WTC11 (cell line): ENCODE measurements at regions not wholly inside any gene's neighbourhood (a gene's known extent, or its start where the extent isn't known, plus 50 kb on each side); places are given as distances from the start of the nearest gene placed in this dataset.
"Not testable (repeated sequence)": the region's sequence is repeated elsewhere in the genome, so short reads cannot be mapped to it uniquely, and the experiment has no call there.

Source experiments
- ATAC-seq: fragments of 200-7000 bp; cut with Tn5 transposase; 2 replicates; pipeline ENCODE4 v1.10.0; 2021; ENCODE audit warnings: mild to moderate bottlenecking, moderate library complexity
- CTCF ChIA-PET: fragments of 300-600 bp; sonication (Branson Sonifier 250); formaldehyde crosslinking; loops from one replicate; lab custom pipeline; 2021; ENCODE audit warnings: antibody characterized with exemption; lab: Charles Lee
- POLR2A ChIA-PET: fragments of 350-600 bp; sonication (Branson Sonifier 250); formaldehyde crosslinking; loops from one replicate; lab custom pipeline; 2021; ENCODE audit warnings: antibody characterized with exemption; lab: Charles Lee
- DNase-seq: peaks from one replicate; pipeline ENCODE4 v3.0.0; 2021; ENCODE audit warnings: low spot score
- H3K27ac Mint-ChIP-seq: 2 replicates; pipeline ENCODE4 v1.8.0; 2021; ENCODE audit warnings: mixed read lengths
- H3K27me3 Mint-ChIP-seq: 2 replicates; pipeline ENCODE4 v1.8.0; 2021; ENCODE audit warnings: low read depth, mild to moderate bottlenecking, moderate library complexity, mixed read lengths
- H3K36me3 Mint-ChIP-seq: 2 replicates; pipeline ENCODE4 v1.8.0; 2021; ENCODE audit warnings: mixed read lengths
- H3K4me1 Mint-ChIP-seq: 2 replicates; pipeline ENCODE4 v1.8.0; 2022; ENCODE audit warnings: mixed read lengths
- H3K4me3 Mint-ChIP-seq: 2 replicates; pipeline ENCODE4 v1.8.0; 2021; ENCODE audit warnings: mild to moderate bottlenecking, moderate library complexity, mixed read lengths
- H3K9me3 Mint-ChIP-seq: 2 replicates; pipeline ENCODE4 v1.8.0; 2021; ENCODE audit warnings: mixed read lengths
- ATF1 ChIP-seq: sonication (generic); formaldehyde crosslinking; IDR thresholded peaks from 2 replicates; pipeline ENCODE4 v1.8.1; 2023; ENCODE audit warnings: mild to moderate bottlenecking, moderate library complexity, missing genetic modification reagents
- ATF3 ChIP-seq: sonication (generic); formaldehyde crosslinking; conservative IDR thresholded peaks from 2 replicates; pipeline ENCODE4 v1.8.1; 2022; ENCODE audit warnings: mild to moderate bottlenecking, missing genetic modification reagents
- ATF6 ChIP-seq: sonication (generic); formaldehyde crosslinking; IDR thresholded peaks from 2 replicates; pipeline ENCODE4 v1.8.1; 2023; ENCODE audit warnings: mild to moderate bottlenecking, missing genetic modification reagents
- E2F5 ChIP-seq: sonication (generic); formaldehyde crosslinking; IDR thresholded peaks from 2 replicates; pipeline ENCODE4 v1.8.1; 2022; ENCODE audit warnings: mild to moderate bottlenecking, moderate library complexity, missing genetic modification reagents
- GTF2I ChIP-seq: fragments of 250-450 bp; sonication (Bioruptor Pico); conservative IDR thresholded peaks from 2 replicates; pipeline ENCODE4 v1.4.0; 2021; ENCODE audit warnings: mild to moderate bottlenecking
- SMAD3 ChIP-seq: sonication (generic); formaldehyde crosslinking; IDR thresholded peaks from 2 replicates; pipeline ENCODE4 v1.8.0; 2022; ENCODE audit warnings: missing genetic modification reagents, mild to moderate bottlenecking, borderline replicate concordance
- TEAD4 ChIP-seq: sonication (generic); formaldehyde crosslinking; IDR thresholded peaks from 2 replicates; pipeline ENCODE4 v1.8.0; 2022; ENCODE audit warnings: mild to moderate bottlenecking, missing genetic modification reagents
- USF1 ChIP-seq: sonication (generic); formaldehyde crosslinking; IDR thresholded peaks from 2 replicates; pipeline ENCODE4 v1.8.0; 2022; ENCODE audit warnings: mild to moderate bottlenecking, missing genetic modification reagents
- ZNF281 ChIP-seq: sonication (generic); formaldehyde crosslinking; IDR thresholded peaks from 2 replicates; pipeline ENCODE4 v1.8.0; 2023; ENCODE audit warnings: mild to moderate bottlenecking, missing genetic modification reagents
- ZNF532 ChIP-seq: fragments of 250-450 bp; sonication (Bioruptor Pico); IDR thresholded peaks from 2 replicates; pipeline ENCODE4 v1.9.0; 2021; ENCODE audit warnings: mild to moderate bottlenecking, borderline replicate concordance

- no peak for TF ChIP-seq ZNF532 (CRISPR knock-in tag)
- TF ChIP-seq GTF2I, result no peak
- no peak for TF ChIP-seq ZNF281 (CRISPR knock-in tag)
- no peak for TF ChIP-seq USF1
- no peak for TF ChIP-seq SMAD3 (CRISPR knock-in tag)
- no peak for TF ChIP-seq ATF6 (CRISPR knock-in tag)
- TF ChIP-seq E2F5 (CRISPR knock-in tag), result no peak
Observed at GRCh38 chr7:69213878-69214277, 384.4 kb upstream of the AUTS2 start (continued).

GRCh38 chr7:69215516-69215915 lies 382.8 kb upstream of the AUTS2 start:
- H3K4me3 Mint-ChIP-seq, H3K36me3 Mint-ChIP-seq, ATAC-seq, H3K4me1 Mint-ChIP-seq, H3K27ac Mint-ChIP-seq, H3K9me3 Mint-ChIP-seq, DNase-seq, POLR2A ChIA-PET, CTCF ChIA-PET: not testable (repeated sequence)
- peaks cover 75% of the 10 kb centered on the region for H3K27me3 Mint-ChIP-seq

- Mint-ChIP-seq H3K4me1 (no peaks in the 10 kb centered on the region), H3K9me3 (no peaks in the 10 kb centered on the region), H3K27me3 (peaks cover 79% of the 10 kb centered on the region), H3K36me3 (no peaks in the 10 kb centered on the region), H3K4me3 (no peak overlapping the region), H3K27ac (no peak overlapping the region)
- DNase-seq, result no peak
- TF ChIP-seq TEAD4 (CRISPR knock-in tag) (no peak), ATF3 (CRISPR knock-in tag) (no peak), ZNF532 (CRISPR knock-in tag) (no peak), ATF1 (CRISPR knock-in tag) (no peak)
- no peak for ATAC-seq
- ChIA-PET POLR2A (no interaction called here), CTCF (no interaction called here)
Observed at GRCh38 chr7:69217516-69218350, 380.5 kb upstream of the AUTS2 start.
